Mesendoderm (in vitro differentiated cells): ENCODE measurements at regions not wholly inside any gene's neighbourhood (a gene's known extent, or its start where the extent isn't known, plus 50 kb on each side); places are given as distances from the start of the nearest gene placed in this dataset.
"Not testable (repeated sequence)": the region's sequence is repeated elsewhere in the genome, so short reads cannot be mapped to it uniquely, and the experiment has no call there.

Experiments used
- DNase-seq: peaks from one replicate; pipeline ENCODE4 v3.0.0; 2013
- H2AK5ac ChIP-seq: 2 replicates; pipeline ENCODE4 v1.6.1; 2013; ENCODE audit warnings: low read length, inconsistent platforms
- H2BK120ac ChIP-seq: 2 replicates; pipeline ENCODE4 v1.6.1; 2013; ENCODE audit warnings: low read depth, mild to moderate bottlenecking, low read length, moderate library complexity, mixed read lengths
- H2BK15ac ChIP-seq: replicated peaks from 2 replicates; pipeline ENCODE4 v1.6.1; 2013; ENCODE audit warnings: low read depth, mild to moderate bottlenecking, moderate library complexity
- H2BK5ac ChIP-seq: 2 replicates; pipeline ENCODE4 v1.6.1; 2013; ENCODE audit warnings: low read length, inconsistent platforms
- H3K18ac ChIP-seq: 2 replicates; pipeline ENCODE4 v1.6.1; 2013; ENCODE audit warnings: mild to moderate bottlenecking, low read length, mixed read lengths
- H3K23ac ChIP-seq: one replicate; pipeline ENCODE4 v1.6.1; 2013; ENCODE audit warnings: low read length
- H3K27ac ChIP-seq: 2 replicates; pipeline ENCODE4 v1.5.1; 2013; ENCODE audit warnings: low read depth, mild to moderate bottlenecking, inconsistent platforms, low read length, moderate library complexity
- H3K27me3 ChIP-seq: 2 replicates; pipeline ENCODE4 v1.6.1; 2013; ENCODE audit warnings: low read length, control low read depth, mild to moderate bottlenecking, inconsistent platforms; ENCODE audit not compliant: insufficient read depth, poor library complexity
- H3K36me3 ChIP-seq: 2 replicates; pipeline ENCODE4 v1.6.1; 2013; ENCODE audit warnings: low read length, inconsistent platforms; ENCODE audit not compliant: control insufficient read depth, insufficient read depth
- H3K4ac ChIP-seq: one replicate; pipeline ENCODE4 v1.6.1; 2013; ENCODE audit warnings: low read depth, mild to moderate bottlenecking, low read length, moderate library complexity
- H3K4me1 ChIP-seq: 2 replicates; pipeline ENCODE4 v1.6.1; 2013; ENCODE audit warnings: low read depth, low read length, inconsistent platforms; ENCODE audit not compliant: control insufficient read depth
- H3K4me2 ChIP-seq: 2 replicates; pipeline ENCODE4 v1.6.1; 2013; ENCODE audit warnings: low read length
- H3K4me3 ChIP-seq: 2 replicates; pipeline ENCODE4 v1.5.1; 2013; ENCODE audit warnings: mild to moderate bottlenecking, low read length
- H3K56ac ChIP-seq: one replicate; pipeline ENCODE4 v1.6.1; 2013; ENCODE audit warnings: low read length
- H3K79me1 ChIP-seq: 2 replicates; pipeline ENCODE4 v1.6.1; 2013; ENCODE audit warnings: low read length, inconsistent platforms
- H3K79me2 ChIP-seq: 2 replicates; pipeline ENCODE4 v1.6.1; 2013; ENCODE audit warnings: mild to moderate bottlenecking, low read length; ENCODE audit not compliant: control insufficient read depth, insufficient read depth
- H3K9ac ChIP-seq: 2 replicates; pipeline ENCODE4 v1.6.1; 2013; ENCODE audit warnings: low read length, inconsistent platforms
- H4K5ac ChIP-seq: one replicate; pipeline ENCODE4 v1.6.1; 2013; ENCODE audit warnings: low read length
- H4K8ac ChIP-seq: one replicate; pipeline ENCODE4 v1.6.1; 2013; ENCODE audit warnings: low read depth, mild to moderate bottlenecking, control low read depth, low read length, moderate library complexity
- WGBS: extraction: QIAGEN DNeasy Blood & Tissue Kit; methylation state at CpG from one replicate; pipeline ENCODE4 v1.1.7; 2013; ENCODE audit warnings: low lambda C conversion rate, missing lambda C conversion rate; ENCODE audit not compliant: insufficient coverage; ENCODE audit errors: extremely low coverage; 5-methylcytosine and 5-hydroxymethylcytosine counted together

GRCh38 chr15:77903761-77904435 is 173.6 kb downstream of the TBC1D2B start:
- not testable (repeated sequence) for H3K4me2 ChIP-seq, H3K79me2 ChIP-seq, H3K4me1 ChIP-seq, H3K36me3 ChIP-seq, H3K4me3 ChIP-seq, H2BK15ac ChIP-seq, H3K27me3 ChIP-seq, H4K8ac ChIP-seq, H2AK5ac ChIP-seq, H3K4ac ChIP-seq, H3K79me1 ChIP-seq, DNase-seq, H4K5ac ChIP-seq, H2BK5ac ChIP-seq, H3K9ac ChIP-seq, H3K56ac ChIP-seq, H3K23ac ChIP-seq, H3K27ac ChIP-seq, H3K18ac ChIP-seq, H2BK120ac ChIP-seq
- WGBS: no CpG with 5 or more reads among the region's 30 CpGs

GRCh38 chr15:77902921-77903760 is 174.4 kb downstream of the TBC1D2B start:
- H3K36me3 ChIP-seq, H4K8ac ChIP-seq, H3K79me1 ChIP-seq, H3K27me3 ChIP-seq, H3K4me1 ChIP-seq, H3K79me2 ChIP-seq, H3K27ac ChIP-seq, H3K9ac ChIP-seq, H3K23ac ChIP-seq, H3K18ac ChIP-seq, DNase-seq, H2BK5ac ChIP-seq, H2BK120ac ChIP-seq, H3K4me2 ChIP-seq, H3K56ac ChIP-seq, H2BK15ac ChIP-seq, H4K5ac ChIP-seq, H3K4me3 ChIP-seq, H3K4ac ChIP-seq, H2AK5ac ChIP-seq: not testable (repeated sequence)
- WGBS: no CpG with 5 or more reads among the region's 13 CpGs

GRCh38 chr15:77901921-77902750 is 175.4 kb downstream of the TBC1D2B start:
- Histone ChIP-seq H3K27ac (no peak overlapping the region), H3K36me3 (no peaks in the 10 kb centered on the region), H3K4me3 (no peak overlapping the region), H3K18ac (no peak overlapping the region), H3K4me2 (no peak overlapping the region), H3K56ac (no peak overlapping the region), H3K27me3 (no peaks in the 10 kb centered on the region), H2AK5ac (no peak overlapping the region), H3K79me1 (no peaks in the 10 kb centered on the region), H3K9ac (no peak overlapping the region), H4K5ac (no peak overlapping the region), H3K79me2 (no peaks in the 10 kb centered on the region), H4K8ac (no peak overlapping the region), H3K4me1 (no peaks in the 10 kb centered on the region), H3K23ac (no peak overlapping the region), H2BK15ac (no peak overlapping the region), H3K4ac (no peak overlapping the region), H2BK5ac (no peak overlapping the region), H2BK120ac (no peak overlapping the region)
- no CpG with 5 or more reads among the region's 13 CpGs for WGBS
- DNase-seq: peak; percentile 33

- Histone ChIP-seq H2AK5ac (no peak overlapping the region), H2BK15ac (no peak overlapping the region), H4K5ac (no peak overlapping the region), H3K4me3 (no peak overlapping the region), H3K4me2 (no peak overlapping the region), H3K36me3 (no peaks in the 10 kb centered on the region), H3K23ac (no peak overlapping the region), H3K79me1 (no peaks in the 10 kb centered on the region), H3K4me1 (no peaks in the 10 kb centered on the region), H2BK120ac (no peak overlapping the region), H3K18ac (no peak overlapping the region), H3K4ac (no peak overlapping the region), H3K27ac (no peak overlapping the region), H3K27me3 (no peaks in the 10 kb centered on the region), H3K9ac (no peak overlapping the region), H2BK5ac (no peak overlapping the region), H4K8ac (no peak overlapping the region), H3K79me2 (no peaks in the 10 kb centered on the region), H3K56ac (no peak overlapping the region)
- no CpG with 5 or more reads among the region's 18 CpGs for WGBS
- DNase-seq: no peak
Observed at GRCh38 chr15:77901251-77901881, 176.1 kb downstream of the TBC1D2B start.

- not testable (repeated sequence) for H3K27ac ChIP-seq, H3K23ac ChIP-seq, H3K79me1 ChIP-seq, H3K4ac ChIP-seq, H3K18ac ChIP-seq, H2AK5ac ChIP-seq, H2BK5ac ChIP-seq, H3K4me2 ChIP-seq, H4K5ac ChIP-seq, H3K9ac ChIP-seq, H3K4me1 ChIP-seq, H4K8ac ChIP-seq, H3K4me3 ChIP-seq, H2BK15ac ChIP-seq, H3K27me3 ChIP-seq, H3K56ac ChIP-seq, H2BK120ac ChIP-seq, H3K79me2 ChIP-seq, H3K36me3 ChIP-seq
- no CpG with 5 or more reads among the region's 24 CpGs for WGBS
- DNase-seq: peak; percentile 50
Observed at GRCh38 chr15:77900331-77900963, 177.1 kb downstream of the TBC1D2B start.
